PC-9 (cell line): ENCODE measurements at regions not wholly inside any gene's neighbourhood (a gene's known extent, or its start where the extent isn't known, plus 50 kb on each side); places are given as distances from the start of the nearest gene placed in this dataset.

Experiments used
- CTCF ChIP-seq: fragments of 200-600 bp; sonication (generic); conservative IDR thresholded peaks from 2 replicates; pipeline ENCODE4 v1.6.1; 2017; ENCODE audit warnings: mixed run types, antibody characterized with exemption, mild to moderate bottlenecking, moderate library complexity
- EZH2 ChIP-seq: fragments of 200-600 bp; sonication (generic); IDR thresholded peaks from 2 replicates; pipeline ENCODE4 v1.8.0; 2017; ENCODE audit warnings: antibody characterized with exemption, low read depth

GRCh38 chr7:106397994-106398393 is 113.2 kb upstream of the NAMPT start:
- TF ChIP-seq CTCF, result no peak
- TF ChIP-seq EZH2, result no peak
